ENCODE measurements at regions not wholly inside any gene's neighbourhood (a gene's known extent, or its start where the extent isn't known, plus 50 kb on each side); places are given as distances from the start of the nearest gene placed in this dataset.

DNA sequence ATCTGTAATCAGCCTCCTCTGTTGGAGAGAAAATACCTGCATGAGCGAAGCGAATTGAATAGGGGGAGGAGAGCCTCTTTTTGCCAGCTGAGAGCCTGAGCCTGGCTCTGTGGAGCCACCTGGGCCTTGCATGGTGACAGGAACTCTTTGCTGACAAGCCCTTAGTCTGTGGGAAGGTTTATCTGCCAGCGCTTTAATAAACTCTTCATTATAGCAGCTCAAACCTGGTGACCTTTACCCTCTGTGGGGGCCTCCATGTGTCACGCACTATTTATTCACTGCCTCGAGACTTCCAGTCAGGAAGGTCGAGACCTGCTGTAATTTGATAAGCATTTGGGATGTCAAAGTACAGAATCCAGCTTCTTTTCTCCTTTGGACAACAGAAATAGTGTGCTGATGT lies 282.6 kb downstream of the CBLN1 start:
- TF ChIP-seq MAX (IDR thresholded peaks at IDR 0.05; ENCODE audit: low read depth) (no peak), CTCF (IDR thresholded peaks at IDR 0.05) (no peak), RAD21 (IDR thresholded peaks at IDR 0.05; ENCODE audit: low read length) (no peak), POLR2AphosphoS5 (IDR thresholded peaks at IDR 0.05; ENCODE audit: low read depth, low read length) (no peak), YY1 (IDR thresholded peaks at IDR 0.05; ENCODE audit: low read depth) (no peak), MXI1 (IDR thresholded peaks at IDR 0.05; ENCODE audit: low read depth, low read length) (no peak), SMC3 (IDR thresholded peaks at IDR 0.05; ENCODE audit: low read depth, low read length) (no peak), EP300 (IDR thresholded peaks at IDR 0.05; ENCODE audit: borderline replicate concordance in 1 of 2, low read depth in 1 of 2, low read length in 1 of 2) (no peak), CHD2 (IDR thresholded peaks at IDR 0.05; ENCODE audit: low read length, partially characterized antibody) (no peak), ZBTB33 (IDR thresholded peaks at IDR 0.05; ENCODE audit: borderline replicate concordance, low read depth) (no peak), RXRA (IDR thresholded peaks at IDR 0.05; ENCODE audit: borderline replicate concordance, low read depth) (no peak), SIN3A (IDR thresholded peaks at IDR 0.05; ENCODE audit: borderline replicate concordance, low read depth, low read length) (no peak), JUND (IDR thresholded peaks at IDR 0.05) (no peak), TEAD4 (IDR thresholded peaks at IDR 0.05; ENCODE audit: borderline replicate concordance, insufficient read depth) (no peak)
